GM04504 (cell line): ENCODE measurements at regions not wholly inside any gene's neighbourhood (a gene's known extent, or its start where the extent isn't known, plus 50 kb on each side); places are given as distances from the start of the nearest gene placed in this dataset.
A peak's percentile ranks its signal among the peaks of the same experiment; 100 is the strongest.
"Not testable (repeated sequence)": the region's sequence is repeated elsewhere in the genome, so short reads cannot be mapped to it uniquely, and the experiment has no call there.

Source experiments
- DNase-seq: peaks from one replicate; pipeline ENCODE4 v3.0.0-alpha.2; 2012; ENCODE audit warnings: low read depth

GRCh38 chr2:91742973-91743490 lies 3051.6 kb downstream of the RPIA start:
- not testable (repeated sequence) for DNase-seq

GRCh38 chr2:91743910-91744309 lies 3052.4 kb downstream of the RPIA start:
- DNase-seq, result not testable (repeated sequence)

GRCh38 chr2:91744700-91745141 lies 3053.2 kb downstream of the RPIA start:
- not testable (repeated sequence) for DNase-seq

- no peak for DNase-seq
Observed at GRCh38 chr2:91748902-91749301, 3057.4 kb downstream of the RPIA start.

GRCh38 chr2:91749665-91750064 lies 3058.2 kb downstream of the RPIA start:
- not testable (repeated sequence) for DNase-seq

- DNase-seq, result not testable (repeated sequence)
Observed at GRCh38 chr2:91759361-91759941, 3068.0 kb downstream of the RPIA start.

- not testable (repeated sequence) for DNase-seq
Observed at GRCh38 chr2:91760672-91761071, 3069.2 kb downstream of the RPIA start.

- not testable (repeated sequence) for DNase-seq
Observed at GRCh38 chr2:91762312-91762711, 3070.8 kb downstream of the RPIA start.

- DNase-seq, result not testable (repeated sequence)
Observed at GRCh38 chr2:91763710-91764109, 3072.2 kb downstream of the RPIA start.

GRCh38 chr2:91764581-91765002 lies 3073.1 kb downstream of the RPIA start:
- not testable (repeated sequence) for DNase-seq

GRCh38 chr2:91765018-91765754 lies 3073.7 kb downstream of the RPIA start:
- not testable (repeated sequence) for DNase-seq

- peak; percentile 25 for DNase-seq
Observed at GRCh38 chr2:91766349-91767048, 3075.0 kb downstream of the RPIA start.

GRCh38 chr2:91768301-91768700 lies 3076.8 kb downstream of the RPIA start:
- not testable (repeated sequence) for DNase-seq

- not testable (repeated sequence) for DNase-seq
Observed at GRCh38 chr2:91768997-91769396, 3077.5 kb downstream of the RPIA start.

GRCh38 chr2:91770046-91770575 lies 3078.6 kb downstream of the RPIA start:
- DNase-seq, result not testable (repeated sequence)

GRCh38 chr2:91771604-91772003 lies 3080.1 kb downstream of the RPIA start:
- DNase-seq, result not testable (repeated sequence)

- DNase-seq, result not testable (repeated sequence)
Observed at GRCh38 chr2:91772240-91772937, 3080.9 kb downstream of the RPIA start.

GRCh38 chr2:91773810-91774209 lies 3082.3 kb downstream of the RPIA start:
- not testable (repeated sequence) for DNase-seq

- DNase-seq, result not testable (repeated sequence)
Observed at GRCh38 chr2:91775193-91775592, 3083.7 kb downstream of the RPIA start.

GRCh38 chr2:91780324-91780723 lies 3088.9 kb downstream of the RPIA start:
- not testable (repeated sequence) for DNase-seq

GRCh38 chr2:91809391-91809790 lies 3061.8 kb upstream of the TEKT4 start:
- not testable (repeated sequence) for DNase-seq
